H1 (cell line): ENCODE measurements at regions not wholly inside any gene's neighbourhood (a gene's known extent, or its start where the extent isn't known, plus 50 kb on each side); places are given as distances from the start of the nearest gene placed in this dataset.

Experiments used
- FOSL1 ChIP-seq: IDR thresholded peaks from 2 replicates; pipeline ENCODE4 v1.6.1; 2011; ENCODE audit warnings: mild to moderate bottlenecking, low read depth, low read length, moderate library complexity; ENCODE audit not compliant: insufficient read depth
- MAFK ChIP-seq: IDR thresholded peaks from 2 replicates; pipeline ENCODE4 v1.6.1; 2012; ENCODE audit warnings: low read depth, mild to moderate bottlenecking, improper control_type of control experiment, low read length
- RFX5 ChIP-seq: IDR thresholded peaks from 2 replicates; pipeline ENCODE4 v1.6.1; 2011; ENCODE audit warnings: low read depth, low read length, improper control_type of control experiment, borderline replicate concordance
- TF ChIP-seq, protein P1 (sequence below): fragments of 300-600 bp; sonication (generic); IDR thresholded peaks from 2 replicates; pipeline ENCODE4 v1.7.1; 2012; ENCODE audit warnings: low read length, moderate library complexity, mild to moderate bottlenecking, inconsistent platforms; ENCODE audit not compliant: insufficient replicate concordance

DNA sequence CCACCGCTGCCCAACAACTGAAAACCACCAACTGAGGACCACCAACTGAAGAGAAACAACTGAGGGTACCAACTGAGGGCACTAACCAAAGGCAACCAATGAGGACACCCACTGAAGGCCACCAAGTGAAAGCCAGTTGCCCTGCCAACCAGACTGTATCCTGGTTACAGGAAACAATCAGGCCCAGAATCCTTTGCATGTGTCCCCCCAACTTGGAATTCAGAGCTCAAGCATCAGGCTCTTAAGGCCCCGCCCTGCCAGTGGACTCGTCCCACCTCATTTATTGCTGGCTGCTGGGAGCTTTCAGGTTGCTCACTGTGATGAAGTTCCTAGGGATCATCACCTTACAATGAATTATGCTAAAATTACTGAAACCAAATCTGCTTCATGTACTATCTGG lies 76.6 kb upstream of the ABI1 start (continued):
- TF ChIP-seq, protein P1, sequence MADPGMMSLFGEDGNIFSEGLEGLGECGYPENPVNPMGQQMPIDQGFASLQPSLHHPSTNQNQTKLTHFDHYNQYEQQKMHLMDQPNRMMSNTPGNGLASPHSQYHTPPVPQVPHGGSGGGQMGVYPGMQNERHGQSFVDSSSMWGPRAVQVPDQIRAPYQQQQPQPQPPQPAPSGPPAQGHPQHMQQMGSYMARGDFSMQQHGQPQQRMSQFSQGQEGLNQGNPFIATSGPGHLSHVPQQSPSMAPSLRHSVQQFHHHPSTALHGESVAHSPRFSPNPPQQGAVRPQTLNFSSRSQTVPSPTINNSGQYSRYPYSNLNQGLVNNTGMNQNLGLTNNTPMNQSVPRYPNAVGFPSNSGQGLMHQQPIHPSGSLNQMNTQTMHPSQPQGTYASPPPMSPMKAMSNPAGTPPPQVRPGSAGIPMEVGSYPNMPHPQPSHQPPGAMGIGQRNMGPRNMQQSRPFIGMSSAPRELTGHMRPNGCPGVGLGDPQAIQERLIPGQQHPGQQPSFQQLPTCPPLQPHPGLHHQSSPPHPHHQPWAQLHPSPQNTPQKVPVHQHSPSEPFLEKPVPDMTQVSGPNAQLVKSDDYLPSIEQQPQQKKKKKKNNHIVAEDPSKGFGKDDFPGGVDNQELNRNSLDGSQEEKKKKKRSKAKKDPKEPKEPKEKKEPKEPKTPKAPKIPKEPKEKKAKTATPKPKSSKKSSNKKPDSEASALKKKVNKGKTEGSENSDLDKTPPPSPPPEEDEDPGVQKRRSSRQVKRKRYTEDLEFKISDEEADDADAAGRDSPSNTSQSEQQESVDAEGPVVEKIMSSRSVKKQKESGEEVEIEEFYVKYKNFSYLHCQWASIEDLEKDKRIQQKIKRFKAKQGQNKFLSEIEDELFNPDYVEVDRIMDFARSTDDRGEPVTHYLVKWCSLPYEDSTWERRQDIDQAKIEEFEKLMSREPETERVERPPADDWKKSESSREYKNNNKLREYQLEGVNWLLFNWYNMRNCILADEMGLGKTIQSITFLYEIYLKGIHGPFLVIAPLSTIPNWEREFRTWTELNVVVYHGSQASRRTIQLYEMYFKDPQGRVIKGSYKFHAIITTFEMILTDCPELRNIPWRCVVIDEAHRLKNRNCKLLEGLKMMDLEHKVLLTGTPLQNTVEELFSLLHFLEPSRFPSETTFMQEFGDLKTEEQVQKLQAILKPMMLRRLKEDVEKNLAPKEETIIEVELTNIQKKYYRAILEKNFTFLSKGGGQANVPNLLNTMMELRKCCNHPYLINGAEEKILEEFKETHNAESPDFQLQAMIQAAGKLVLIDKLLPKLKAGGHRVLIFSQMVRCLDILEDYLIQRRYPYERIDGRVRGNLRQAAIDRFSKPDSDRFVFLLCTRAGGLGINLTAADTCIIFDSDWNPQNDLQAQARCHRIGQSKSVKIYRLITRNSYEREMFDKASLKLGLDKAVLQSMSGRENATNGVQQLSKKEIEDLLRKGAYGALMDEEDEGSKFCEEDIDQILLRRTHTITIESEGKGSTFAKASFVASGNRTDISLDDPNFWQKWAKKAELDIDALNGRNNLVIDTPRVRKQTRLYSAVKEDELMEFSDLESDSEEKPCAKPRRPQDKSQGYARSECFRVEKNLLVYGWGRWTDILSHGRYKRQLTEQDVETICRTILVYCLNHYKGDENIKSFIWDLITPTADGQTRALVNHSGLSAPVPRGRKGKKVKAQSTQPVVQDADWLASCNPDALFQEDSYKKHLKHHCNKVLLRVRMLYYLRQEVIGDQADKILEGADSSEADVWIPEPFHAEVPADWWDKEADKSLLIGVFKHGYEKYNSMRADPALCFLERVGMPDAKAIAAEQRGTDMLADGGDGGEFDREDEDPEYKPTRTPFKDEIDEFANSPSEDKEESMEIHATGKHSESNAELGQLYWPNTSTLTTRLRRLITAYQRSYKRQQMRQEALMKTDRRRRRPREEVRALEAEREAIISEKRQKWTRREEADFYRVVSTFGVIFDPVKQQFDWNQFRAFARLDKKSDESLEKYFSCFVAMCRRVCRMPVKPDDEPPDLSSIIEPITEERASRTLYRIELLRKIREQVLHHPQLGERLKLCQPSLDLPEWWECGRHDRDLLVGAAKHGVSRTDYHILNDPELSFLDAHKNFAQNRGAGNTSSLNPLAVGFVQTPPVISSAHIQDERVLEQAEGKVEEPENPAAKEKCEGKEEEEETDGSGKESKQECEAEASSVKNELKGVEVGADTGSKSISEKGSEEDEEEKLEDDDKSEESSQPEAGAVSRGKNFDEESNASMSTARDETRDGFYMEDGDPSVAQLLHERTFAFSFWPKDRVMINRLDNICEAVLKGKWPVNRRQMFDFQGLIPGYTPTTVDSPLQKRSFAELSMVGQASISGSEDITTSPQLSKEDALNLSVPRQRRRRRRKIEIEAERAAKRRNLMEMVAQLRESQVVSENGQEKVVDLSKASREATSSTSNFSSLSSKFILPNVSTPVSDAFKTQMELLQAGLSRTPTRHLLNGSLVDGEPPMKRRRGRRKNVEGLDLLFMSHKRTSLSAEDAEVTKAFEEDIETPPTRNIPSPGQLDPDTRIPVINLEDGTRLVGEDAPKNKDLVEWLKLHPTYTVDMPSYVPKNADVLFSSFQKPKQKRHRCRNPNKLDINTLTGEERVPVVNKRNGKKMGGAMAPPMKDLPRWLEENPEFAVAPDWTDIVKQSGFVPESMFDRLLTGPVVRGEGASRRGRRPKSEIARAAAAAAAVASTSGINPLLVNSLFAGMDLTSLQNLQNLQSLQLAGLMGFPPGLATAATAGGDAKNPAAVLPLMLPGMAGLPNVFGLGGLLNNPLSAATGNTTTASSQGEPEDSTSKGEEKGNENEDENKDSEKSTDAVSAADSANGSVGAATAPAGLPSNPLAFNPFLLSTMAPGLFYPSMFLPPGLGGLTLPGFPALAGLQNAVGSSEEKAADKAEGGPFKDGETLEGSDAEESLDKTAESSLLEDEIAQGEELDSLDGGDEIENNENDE = no peak
- TF ChIP-seq FOSL1 (no peak), MAFK (no peak), RFX5 (no peak)
